Germinal center (tissue), 1 donor: ENCODE measurements at regions not wholly inside any gene's neighbourhood (a gene's known extent, or its start where the extent isn't known, plus 50 kb on each side); places are given as distances from the start of the nearest gene placed in this dataset.

Experiments used
- DNase-seq: peaks from one replicate; pipeline ENCODE4 v3.0.0; 2012; ENCODE audit warnings: mixed read lengths, low spot score

DNA sequence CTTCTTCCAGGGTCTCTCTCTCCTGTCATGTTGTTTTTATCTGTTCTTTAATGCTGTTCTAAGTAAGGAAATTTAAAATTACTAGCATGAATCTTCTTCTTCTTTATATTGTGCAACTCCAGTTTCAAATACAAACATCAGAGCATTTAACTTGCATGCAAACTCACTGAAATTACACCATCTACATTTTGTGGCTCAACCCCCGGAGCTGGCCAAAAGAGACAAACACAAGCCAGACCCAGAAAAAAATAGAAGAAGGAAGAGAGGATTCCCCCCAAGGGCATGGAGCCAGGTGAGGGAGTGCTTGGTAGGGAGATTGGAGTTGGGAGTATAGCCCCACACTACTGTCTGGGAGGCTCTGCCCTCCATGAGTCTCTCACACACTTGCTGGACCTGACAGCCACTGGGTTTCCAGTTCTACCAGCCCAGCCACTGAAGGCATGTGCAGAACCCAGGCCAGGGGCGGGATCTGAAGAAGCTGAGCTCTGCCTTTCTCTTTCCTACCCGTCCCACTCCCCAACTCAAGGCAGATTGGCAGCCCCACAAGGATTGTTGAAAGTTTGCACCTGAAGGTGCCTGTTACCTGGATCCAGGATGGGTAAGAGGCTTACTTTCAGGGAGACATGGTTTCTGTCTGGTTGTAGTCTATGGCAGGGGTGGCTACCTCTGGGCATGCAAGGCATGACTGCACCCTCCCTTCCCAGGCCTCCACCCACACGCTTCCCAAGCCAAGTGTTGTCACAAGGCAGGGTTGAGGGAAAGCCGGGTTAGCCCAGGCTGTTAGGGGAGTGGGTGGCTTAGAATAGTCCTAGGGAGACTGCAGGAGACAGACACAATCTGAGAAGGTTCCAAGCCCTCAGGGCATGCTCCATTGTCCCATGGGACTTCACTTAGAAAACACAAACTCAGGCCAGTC is 297.2 kb downstream of the TGFB2 start:
- no peak for DNase-seq

DNA sequence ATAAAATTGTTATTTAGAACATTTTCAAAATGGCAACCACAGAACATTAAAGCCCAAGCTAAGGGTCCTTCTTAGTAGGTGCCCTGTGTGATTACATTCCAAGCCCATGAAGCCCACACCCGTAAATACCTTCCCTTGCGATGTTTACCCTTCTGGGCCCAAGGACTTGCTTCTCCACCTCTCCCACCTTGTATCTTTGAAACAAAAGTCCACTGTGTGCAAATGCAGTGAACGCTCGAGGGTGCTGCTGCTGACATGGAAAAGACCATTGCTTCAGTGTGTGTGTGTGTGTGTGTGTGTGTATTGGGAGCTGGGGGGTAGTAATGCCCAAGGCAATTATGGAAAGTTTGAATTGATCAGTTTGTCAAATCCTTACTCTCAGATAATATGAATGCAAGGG is 298.1 kb downstream of the TGFB2 start:
- DNase-seq = no peak

DNA sequence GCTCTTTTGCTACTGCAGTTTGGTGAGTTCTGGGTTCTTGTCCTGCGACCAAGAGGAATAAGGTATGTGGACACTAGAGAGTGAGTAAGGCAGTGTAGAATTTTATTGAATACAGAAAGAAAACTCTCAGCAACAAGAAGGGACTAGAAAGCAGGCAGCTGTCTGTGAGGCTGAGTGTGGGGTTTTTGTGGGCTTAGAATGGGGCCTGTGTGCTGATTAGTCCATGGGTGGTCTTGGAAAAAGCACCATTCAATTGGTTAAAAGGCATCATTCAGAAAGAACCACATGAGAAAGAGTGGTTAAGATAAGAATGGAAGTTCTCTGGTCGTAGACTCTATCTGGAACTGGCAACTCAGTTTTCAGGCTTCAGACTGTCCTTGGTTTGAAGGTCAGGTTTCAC is 298.8 kb downstream of the TGFB2 start:
- no peak for DNase-seq

DNA sequence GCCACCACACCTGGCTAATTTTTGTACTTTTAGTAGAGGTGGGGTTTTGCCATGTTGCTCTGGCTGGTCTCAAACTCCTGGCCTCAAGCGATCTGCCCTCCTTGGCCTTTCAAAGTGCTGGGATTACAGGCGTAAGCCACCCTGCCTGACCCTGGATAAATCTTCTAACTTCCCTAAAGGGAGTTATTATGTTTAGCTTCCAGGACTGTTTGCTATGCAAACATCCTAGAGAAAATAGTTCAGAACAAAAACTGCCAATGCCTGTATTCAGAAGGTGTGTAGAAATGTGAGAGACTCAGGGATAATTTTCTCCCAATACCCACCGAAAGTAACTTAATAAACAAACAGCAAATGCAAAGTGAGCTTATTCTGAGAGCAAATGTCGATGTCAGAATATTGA is 301.2 kb downstream of the TGFB2 start:
- no peak for DNase-seq

DNA sequence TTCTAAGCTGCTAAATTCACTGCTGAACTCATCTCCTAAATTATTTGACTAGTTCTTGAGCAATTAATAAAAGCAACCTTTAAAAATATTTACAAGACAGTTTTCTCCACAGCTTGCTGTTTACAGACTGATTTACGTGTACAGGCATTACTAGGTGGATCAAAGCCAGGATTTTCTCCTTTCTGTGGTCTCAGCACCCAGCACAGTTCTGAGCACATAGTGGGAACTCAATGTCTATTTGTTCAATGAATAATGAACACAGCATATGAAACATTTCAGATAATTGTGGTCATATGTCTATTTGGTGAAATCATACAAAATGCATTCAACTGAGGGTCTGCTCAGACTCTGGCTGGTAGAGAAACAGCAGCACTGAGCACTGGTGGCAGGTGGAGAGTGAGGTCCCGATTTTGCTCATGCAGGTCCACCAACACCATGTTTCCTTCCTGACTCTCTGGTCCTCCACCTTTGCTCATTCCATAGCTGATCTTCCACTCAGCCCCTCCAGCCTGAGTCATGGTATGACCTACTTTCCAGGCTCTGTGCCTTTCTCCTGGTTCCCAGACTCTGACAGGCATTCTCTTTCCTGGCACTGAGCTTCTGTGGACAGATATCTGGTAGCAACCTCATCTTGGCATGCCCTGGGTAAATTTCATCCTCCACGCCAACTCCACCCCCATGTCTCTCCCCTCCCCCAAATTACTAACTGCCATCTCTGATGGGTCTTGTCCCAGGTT is 311.3 kb downstream of the TGFB2 start:
- DNase-seq = no peak

DNA sequence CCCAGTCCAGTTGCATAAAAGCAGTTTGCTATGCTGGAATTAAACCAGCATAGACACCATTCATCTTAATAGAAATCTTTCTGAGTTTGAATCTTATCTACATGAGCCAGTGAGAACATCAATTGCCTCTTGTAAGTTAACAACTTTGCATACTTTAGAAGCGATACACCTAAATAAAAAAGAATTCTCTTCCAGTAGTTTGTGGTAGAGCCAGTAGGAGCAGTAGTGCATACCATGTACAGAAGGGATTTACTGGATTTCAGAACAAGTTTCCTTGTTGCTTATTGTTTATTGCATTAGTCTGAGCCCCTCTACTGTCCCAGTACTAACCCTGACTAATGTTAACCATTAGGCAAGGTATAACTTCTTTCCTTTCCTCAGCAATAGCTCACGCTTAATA is 313.1 kb downstream of the TGFB2 start:
- no peak for DNase-seq

DNA sequence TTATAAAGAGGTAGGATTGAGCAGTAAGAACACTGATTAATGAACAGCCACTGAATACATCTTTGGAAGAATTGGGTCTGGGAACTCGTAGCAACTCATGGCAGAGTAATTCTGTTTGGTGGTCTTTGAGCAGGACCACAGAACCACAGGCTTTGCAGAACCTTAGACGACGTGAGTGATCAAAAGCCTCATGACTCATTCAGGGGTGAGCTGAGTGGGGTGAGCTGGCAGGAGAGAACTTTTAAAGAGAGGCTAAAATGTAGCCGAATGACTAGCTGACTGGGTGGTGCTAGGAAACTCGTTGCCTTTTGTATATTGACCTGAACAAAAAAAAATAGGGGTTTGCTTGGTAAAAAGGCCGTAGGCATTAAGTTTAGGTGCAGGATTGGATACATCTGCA is 313.8 kb downstream of the TGFB2 start:
- DNase-seq = no peak

DNA sequence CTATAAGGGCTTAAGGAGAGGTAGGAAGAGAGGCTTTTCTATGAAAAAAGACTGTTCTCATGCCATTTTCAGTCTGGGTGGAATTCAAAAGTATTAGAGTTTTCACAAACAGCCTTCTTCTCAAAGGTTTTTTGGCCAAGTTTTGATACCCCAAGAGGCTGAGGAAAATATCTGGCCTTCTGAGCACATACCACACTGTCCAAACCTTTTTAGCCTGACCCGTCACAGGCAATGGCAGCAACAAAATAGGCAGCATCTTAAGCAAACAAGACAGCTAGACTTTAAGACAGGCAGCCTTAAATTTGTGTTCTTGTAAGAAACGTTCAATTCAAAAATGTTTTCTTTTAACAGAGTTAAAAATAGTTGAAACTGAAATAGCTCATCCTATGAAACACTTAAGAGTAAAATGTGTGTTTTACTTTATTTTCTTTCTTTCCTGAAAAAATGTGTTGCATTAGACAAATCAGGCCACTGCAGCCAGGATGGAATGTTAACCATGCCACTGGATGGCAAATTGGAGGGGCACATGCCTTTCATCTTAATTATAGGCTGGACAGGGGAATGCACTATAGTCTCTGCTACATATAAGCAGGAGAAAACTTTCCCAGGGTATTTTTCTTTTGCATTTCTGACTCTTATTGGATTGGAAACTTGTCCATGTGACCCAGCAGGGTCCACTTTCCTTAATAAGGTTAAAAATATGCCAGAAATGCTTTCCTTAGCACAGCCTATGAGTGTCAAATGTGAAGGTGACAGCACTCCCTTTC is 315.0 kb downstream of the TGFB2 start:
- no peak for DNase-seq

DNA sequence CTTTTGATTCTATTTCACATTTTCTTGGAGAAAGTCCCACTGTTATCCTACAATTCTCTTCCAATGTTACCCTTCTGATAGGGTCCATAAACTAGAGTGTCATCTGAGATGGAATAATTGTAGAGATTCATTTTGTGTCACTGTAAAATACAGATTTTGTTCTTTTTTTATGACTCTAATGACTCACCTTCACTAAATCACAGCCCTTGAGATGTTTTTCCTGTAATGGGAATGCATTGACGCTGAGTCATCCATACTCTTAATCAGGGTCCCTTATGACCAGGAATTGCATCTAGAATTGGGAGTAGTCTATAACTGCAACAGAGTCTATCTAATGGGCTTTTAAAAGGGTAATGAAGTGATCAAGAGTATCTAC is 315.5 kb downstream of the TGFB2 start:
- DNase-seq = no peak

DNA sequence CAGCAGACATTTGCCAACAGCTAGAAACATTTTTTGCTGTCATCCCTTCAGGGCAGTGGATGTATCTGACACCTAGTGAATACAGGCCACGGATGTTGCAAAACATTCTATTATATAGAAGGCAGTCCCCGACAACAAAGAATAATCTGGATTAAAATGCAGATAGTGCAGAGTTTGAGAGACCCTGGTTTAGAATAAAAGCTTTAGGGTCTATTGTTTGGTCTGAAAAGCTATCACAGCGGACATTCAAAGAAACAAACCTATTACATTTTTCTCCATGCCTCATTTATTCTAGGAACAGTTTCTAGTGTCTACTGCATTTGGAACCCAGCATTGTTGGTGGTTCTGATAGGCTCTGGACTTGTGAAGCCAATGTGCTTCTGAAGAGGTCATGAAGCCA is 316.3 kb downstream of the TGFB2 start:
- DNase-seq = no peak

DNA sequence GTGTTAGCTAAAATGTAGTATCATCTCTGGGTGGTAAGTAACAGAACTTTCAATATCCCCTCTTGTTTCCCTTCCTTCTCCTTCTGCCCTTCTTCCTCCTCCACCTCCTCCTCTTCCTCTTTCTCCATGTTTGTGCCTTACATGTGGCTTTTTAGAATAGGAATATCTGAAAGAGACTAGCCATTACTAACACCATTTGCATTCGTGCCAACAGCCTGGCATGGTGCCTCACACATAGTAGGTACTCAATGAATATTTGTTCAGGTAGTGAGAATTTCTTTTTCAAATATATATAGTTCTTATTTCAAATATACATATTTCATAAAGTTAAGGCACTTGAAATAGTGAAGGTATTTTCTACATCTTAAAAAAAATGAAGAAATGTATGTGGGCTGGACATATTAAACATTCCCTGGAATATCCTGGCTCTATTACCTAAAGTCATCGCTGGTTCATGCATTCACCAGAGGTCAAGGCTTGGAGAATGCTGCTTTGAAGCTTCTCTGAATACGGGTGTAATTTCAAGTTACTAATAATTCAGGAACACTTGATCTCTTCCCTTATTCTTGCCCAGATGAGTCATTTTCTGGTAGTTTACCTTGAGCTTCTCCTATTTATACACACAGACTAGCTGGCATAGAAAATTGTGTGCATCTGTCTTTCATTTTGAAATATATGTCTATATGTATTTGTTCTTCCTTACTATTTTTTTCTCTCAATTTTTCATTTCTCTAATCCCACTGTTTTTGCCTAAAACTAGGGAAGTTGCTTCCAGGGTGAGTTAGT is 319.4 kb downstream of the TGFB2 start:
- DNase-seq = no peak

DNA sequence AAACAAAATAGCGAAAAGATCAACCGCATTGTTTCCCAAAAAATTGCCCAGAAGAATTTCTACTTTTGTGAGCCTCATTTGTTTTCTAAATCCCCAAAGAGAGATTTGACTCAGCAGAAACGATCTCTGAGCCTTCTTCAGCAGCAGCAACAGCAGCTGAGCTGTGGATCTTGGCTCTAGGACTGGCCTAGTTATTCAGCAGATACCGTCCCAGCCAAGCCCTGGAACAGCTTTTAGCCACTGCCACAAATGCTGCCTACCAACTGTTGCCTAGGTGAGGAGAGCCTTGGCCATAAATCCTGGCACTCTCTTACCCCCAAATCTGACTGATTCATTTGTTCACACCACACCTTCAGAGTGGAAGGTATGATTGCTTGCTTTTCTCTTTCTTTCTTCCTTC is 320.1 kb downstream of the TGFB2 start:
- DNase-seq = no peak

DNA sequence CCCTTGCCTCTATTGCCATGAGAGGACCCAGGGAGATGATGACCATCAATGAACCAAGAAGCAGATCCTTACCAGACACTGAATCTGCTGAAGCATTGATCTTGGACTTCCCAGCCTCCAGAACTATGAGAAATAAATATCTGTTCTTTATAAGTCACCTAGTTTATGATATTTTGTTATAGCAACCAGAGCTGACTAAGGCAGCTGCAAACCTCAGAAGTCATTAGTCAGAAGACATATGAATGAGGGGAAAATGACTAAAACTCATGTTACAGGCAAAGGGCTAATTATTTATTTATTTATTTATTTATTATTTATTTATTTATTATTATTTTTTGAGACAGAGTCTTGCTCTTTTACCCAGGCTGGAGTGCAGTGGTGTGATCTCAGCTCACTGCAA is 321.1 kb downstream of the TGFB2 start:
- DNase-seq = no peak

DNA sequence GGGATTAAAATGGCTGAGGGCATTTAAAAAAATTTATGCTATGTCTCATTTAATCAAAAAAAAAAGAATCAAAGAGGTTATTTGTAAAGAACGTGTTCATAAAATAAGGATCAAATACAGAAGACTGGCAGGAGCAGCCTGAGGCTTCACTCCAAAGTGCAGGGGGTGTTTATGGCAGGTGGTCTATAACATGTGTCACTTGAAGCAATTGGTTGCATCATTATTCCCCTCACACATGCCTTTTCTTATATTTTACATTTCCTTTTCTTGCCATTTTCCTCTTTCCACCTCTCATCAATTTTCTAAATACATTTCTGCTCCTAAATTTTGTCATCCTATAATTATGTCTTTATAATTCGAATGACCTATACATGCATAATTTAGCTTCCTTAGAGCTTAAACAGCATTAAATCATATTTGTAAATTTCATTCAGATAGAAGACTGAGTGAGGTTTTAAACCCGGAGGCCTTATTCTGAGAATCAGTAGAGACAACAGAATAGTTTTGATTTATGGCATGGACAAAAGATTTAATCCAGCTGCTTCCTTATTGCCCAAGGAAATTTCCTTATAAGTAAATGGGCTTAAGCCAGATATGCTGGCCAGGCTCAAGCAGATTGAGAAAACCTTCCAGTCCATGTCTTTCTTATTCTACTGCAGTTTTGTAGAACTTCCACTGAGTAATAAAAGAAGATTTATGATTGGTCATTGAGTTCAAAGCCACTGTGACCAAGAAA is 322.8 kb downstream of the TGFB2 start:
- DNase-seq = no peak

DNA sequence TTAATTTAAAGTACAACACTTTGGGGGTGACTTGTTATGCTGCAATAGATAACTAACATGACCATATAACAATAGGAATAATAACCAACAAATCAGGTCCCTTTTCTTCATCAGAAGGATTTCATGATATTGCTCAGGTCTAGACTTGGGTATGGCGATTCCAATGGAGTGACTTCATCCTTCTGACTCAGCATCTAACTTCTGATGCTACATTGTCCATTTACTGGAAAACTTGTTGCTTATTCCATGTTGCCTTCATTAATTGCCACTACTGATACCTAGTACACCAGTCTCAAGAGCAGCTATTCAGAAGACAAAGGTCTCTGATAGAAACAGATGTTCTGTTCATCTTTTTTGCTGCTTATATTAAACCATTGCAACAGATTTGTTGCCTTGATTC is 324.3 kb downstream of the TGFB2 start:
- DNase-seq = no peak

DNA sequence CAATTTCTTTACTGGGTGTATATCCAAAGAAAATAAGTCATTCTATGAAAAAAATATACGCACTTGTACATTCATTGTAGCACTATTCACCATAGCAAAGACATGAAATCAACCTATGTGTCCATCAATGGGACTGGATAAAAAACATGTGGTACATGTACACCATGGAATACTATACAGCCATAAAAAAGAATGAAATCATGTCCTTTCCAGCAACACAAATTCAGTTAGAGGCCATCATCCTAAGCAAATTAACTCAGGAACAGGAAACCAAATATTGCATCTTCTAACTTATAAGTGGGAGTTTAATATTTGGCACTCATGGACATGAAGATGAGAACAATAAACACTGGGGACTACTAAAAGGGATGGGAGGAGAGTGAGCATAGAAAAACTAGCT is 325.7 kb downstream of the TGFB2 start:
- DNase-seq = no peak

DNA sequence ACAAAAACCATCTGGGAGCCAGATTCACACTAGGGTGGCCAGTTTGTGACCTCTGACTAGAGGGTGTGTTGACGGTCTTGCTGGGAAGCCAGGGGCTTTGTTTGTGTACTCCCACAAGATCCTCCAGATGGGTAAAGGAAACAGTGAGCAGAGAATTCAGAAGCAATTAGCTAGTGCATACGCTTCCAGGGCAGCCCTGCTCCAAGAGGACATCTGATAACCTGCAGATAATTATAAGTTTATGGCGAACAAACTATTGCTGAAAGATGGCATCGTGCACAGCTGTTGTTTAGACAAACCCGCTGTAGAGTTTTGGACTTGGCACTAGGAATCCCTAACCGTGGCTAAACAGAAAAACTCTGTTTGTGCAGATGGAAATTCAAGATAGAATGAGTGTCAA is 326.4 kb downstream of the TGFB2 start:
- no peak for DNase-seq

DNA sequence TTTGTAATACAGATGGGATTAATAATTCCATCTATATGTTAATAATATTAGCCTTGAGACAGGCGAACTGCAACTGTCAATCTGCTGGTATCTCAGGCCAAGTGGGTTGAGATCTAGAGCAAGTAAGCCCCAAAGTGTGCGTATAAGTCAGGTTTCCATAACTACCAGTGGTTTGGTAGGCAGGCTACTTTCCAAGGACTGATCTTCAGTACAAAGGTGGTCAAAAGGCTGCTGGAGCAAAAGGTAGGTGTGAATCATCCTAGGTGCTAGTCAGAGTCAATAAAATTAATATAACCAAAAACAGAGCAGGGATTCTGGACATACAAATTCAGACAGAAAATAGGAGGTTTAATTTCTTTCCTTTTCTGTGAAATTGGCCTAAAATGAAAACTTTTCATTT is 328.0 kb downstream of the TGFB2 start:
- DNase-seq = no peak

DNA sequence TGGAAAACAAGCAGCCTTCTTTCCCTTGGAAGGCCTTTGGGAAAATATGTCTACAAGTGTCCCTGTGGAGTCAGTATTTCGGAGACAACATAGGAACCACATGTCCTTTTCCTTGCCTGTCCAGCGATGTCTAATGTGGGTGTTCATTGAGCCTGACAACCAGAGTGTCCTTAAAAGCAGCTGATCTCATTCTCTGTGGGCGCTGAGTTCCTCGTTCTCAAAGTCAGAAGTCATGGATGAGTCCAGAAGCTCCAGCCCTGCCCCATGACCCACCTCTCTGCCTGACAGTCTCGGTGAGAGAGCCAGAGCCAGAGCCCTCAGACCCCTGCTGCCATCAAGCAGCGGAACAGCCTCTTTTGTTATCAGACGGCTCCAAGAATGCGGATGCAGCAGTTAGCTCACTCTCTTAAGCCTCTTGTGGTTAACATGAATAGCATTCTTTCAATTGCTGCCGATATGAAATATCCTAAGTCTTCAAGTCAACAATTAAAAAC is 329.2 kb downstream of the TGFB2 start:
- no peak for DNase-seq

DNA sequence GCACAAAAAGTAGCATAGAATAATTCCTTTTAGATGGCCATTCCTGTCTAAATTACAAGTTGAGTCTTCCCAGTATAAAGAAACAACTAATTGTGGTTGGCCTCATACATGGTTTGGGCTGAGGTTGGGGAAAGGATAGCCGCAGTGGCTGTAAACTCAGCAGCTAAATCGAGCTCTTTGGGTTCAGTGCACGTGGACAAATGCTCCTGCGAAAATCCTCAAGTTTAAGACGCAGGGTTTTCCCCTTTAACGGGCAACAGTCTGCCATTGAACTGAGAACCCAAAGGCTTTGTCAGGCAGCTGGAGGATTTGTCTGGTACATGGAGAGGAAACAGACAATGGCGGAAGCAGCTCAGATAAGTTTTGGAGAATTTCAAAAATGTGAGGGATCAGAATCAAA is 331.9 kb downstream of the TGFB2 start:
- no peak for DNase-seq

DNA sequence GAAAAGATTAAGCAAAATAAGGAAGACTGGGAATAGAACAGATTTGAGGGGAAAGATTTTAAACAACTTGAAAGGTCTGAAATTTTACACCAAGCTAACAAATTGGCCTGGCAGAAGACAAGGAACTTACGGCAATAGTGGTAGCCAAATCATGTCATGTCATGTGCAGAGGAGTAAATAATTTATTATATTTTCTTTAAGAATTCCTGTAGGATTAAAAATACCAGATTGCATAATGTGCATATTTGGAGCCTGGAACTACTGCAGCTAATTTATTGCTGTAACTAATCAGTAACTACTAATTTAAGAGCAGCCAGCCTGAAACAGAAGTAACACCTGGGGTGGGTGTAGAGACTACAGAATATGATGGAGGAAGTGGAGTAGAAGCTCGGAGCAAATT is 334.3 kb downstream of the TGFB2 start:
- no peak for DNase-seq
